K562 (cell line): ENCODE measurements at regions not wholly inside any gene's neighbourhood (a gene's known extent, or its start where the extent isn't known, plus 50 kb on each side); places are given as distances from the start of the nearest gene placed in this dataset.

Experiments used
- ATAC-seq: fragments of 200-7000 bp; cut with Tn5 transposase; 3 replicates; pipeline ENCODE4 v1.9.1; 2020; ENCODE audit warnings: moderate library complexity
- BruUV-seq: library from RNA; stranded (reverse); fragments of 400-500 nt; replicated peaks from 2 replicates; lab custom pipeline; 2021; lab: Mats Ljungman, UMichigan
- CTCF ChIA-PET: fragments of 300-600 bp; formaldehyde crosslinking; extraction: SDS; loops from one replicate; lab custom pipeline; 2021; ENCODE audit warnings: low intra/inter-chr PET ratio; lab: Yijun Ruan, JAX
- POLR2A ChIA-PET: fragments of 300-600, 350-650 bp; sonication (Branson Sonifier 250); formaldehyde crosslinking; extraction: SDS; loops from one replicate; lab custom pipeline; 2021; ENCODE audit warnings: antibody characterized with exemption, inconsistent platforms; lab: Yijun Ruan, JAX
- DNase-seq, 4 experiments: peaks; one replicate each; pipeline versions ENCODE4 v3.0.0 to v3.0.0-alpha.2; 2011 to 2018; ENCODE audit warnings: low spot score in 3 of 4, mixed read lengths in 3 of 4; ENCODE audit errors: extremely low read depth in 1 of 4
- FAIRE-seq: peaks from 2 replicates; lab custom pipeline; 2011; peaks lifted over from hg19 to GRCh38; lab: Jason Lieb, UNC
- H2AFZ ChIP-seq: 2 replicates; pipeline ENCODE4 v1.6.0; 2011; ENCODE audit warnings: low read depth, low read length, control low read depth, inconsistent platforms
- H3K27ac ChIP-seq: fragments of 200-600 bp; 3 replicates; pipeline ENCODE4 v1.8.0; 2011; ENCODE audit warnings: low read depth, mild to moderate bottlenecking, control low read depth, inconsistent platforms, low read length, moderate library complexity, mixed read lengths; ENCODE audit errors: extremely low read depth
- H3K27me3 ChIP-seq, 2 experiments: fragments of 300-600 bp in 1 of 2; 2 replicates in 1 of 2; 3 replicates in 1 of 2; pipeline versions ENCODE4 v1.6.0 to v1.8.0; 2011; ENCODE audit warnings: inconsistent platforms in 2 of 2, low read length in 2 of 2, mild to moderate bottlenecking in 1 of 2, mixed read lengths in 1 of 2, moderate library complexity in 1 of 2; ENCODE audit not compliant: control insufficient read depth in 2 of 2, insufficient read depth in 2 of 2
- H3K36me3 ChIP-seq: fragments of 300-600 bp; 3 replicates; pipeline ENCODE4 v1.8.0; 2011; ENCODE audit warnings: mild to moderate bottlenecking, low read length, inconsistent platforms; ENCODE audit not compliant: control insufficient read depth, insufficient read depth
- H3K4me1 ChIP-seq, 2 experiments: fragments of 200-600 bp in 1 of 2; replicated peaks in 1 of 2; 2 replicates in 1 of 2; 3 replicates in 1 of 2; pipeline versions ENCODE4 v1.5.1 to v1.8.0; 2011; ENCODE audit warnings: inconsistent platforms in 2 of 2, low read length in 2 of 2, mild to moderate bottlenecking in 1 of 2, mixed read lengths in 1 of 2, moderate library complexity in 1 of 2; ENCODE audit not compliant: control insufficient read depth in 2 of 2, insufficient read depth in 2 of 2
- H3K4me2 ChIP-seq: 2 replicates; pipeline ENCODE4 v1.6.1; 2011; ENCODE audit warnings: low read length, control low read depth, inconsistent platforms, mixed read lengths; ENCODE audit not compliant: insufficient read depth
- H3K4me3 ChIP-seq: fragments of 200-600 bp; sonication (generic), shearing (Covaris generic); 2 replicates; pipeline ENCODE4 v1.5.1; 2016; ENCODE audit warnings: control low read depth, inconsistent platforms
- H3K79me2 ChIP-seq: fragments of 200-600 bp; 3 replicates; pipeline ENCODE4 v1.8.0; 2011; ENCODE audit warnings: low read length, inconsistent platforms; ENCODE audit not compliant: control insufficient read depth, insufficient read depth
- H3K9ac ChIP-seq, 2 experiments: 2 replicates each; pipeline versions ENCODE4 v1.6.0 to v1.6.1; 2011; ENCODE audit warnings: low read depth in 2 of 2, low read length in 2 of 2, control low read depth in 1 of 2, inconsistent platforms in 1 of 2, mild to moderate bottlenecking in 1 of 2, mixed read lengths in 1 of 2; ENCODE audit not compliant: insufficient read depth in 1 of 2
- H3K9me1 ChIP-seq: one replicate; pipeline ENCODE4 v1.6.0; 2011; ENCODE audit warnings: inconsistent platforms, mild to moderate bottlenecking, low read length, moderate library complexity; ENCODE audit not compliant: control insufficient read depth, insufficient read depth
- H3K9me3 ChIP-seq: replicated peaks from 2 replicates; pipeline ENCODE4 v1.5.1; 2011; ENCODE audit warnings: low read depth, low read length, inconsistent platforms; ENCODE audit not compliant: control insufficient read depth, insufficient read depth
- H4K20me1 ChIP-seq: replicated peaks from 2 replicates; pipeline ENCODE4 v1.6.1; 2011; ENCODE audit warnings: low read length, inconsistent platforms, mixed read lengths; ENCODE audit not compliant: control insufficient read depth, insufficient read depth
- CREM ChIP-seq: IDR thresholded peaks from 2 replicates; pipeline ENCODE4 v1.6.1; 2014; ENCODE audit warnings: antibody characterized with exemption, low read depth
- JUN ChIP-seq, 2 experiments: sonication (generic) in 1 of 2; formaldehyde crosslinking in 1 of 2; IDR thresholded peaks; 2 replicates each; pipeline versions ENCODE4 v1.6.1 to v1.8.0; 2012 to 2022; ENCODE audit warnings: borderline replicate concordance in 2 of 2, mild to moderate bottlenecking in 2 of 2, improper control_type of control experiment in 1 of 2, low read depth in 1 of 2, low read length in 1 of 2, missing genetic modification reagents in 1 of 2
- MTA1 ChIP-seq: fragments of 450-650 bp; IDR thresholded peaks from 2 replicates; pipeline ENCODE4 v1.6.1; 2017; ENCODE audit warnings: borderline replicate concordance
- OTX1 ChIP-seq: fragments of 450-650 bp; formaldehyde crosslinking; IDR thresholded peaks from 2 replicates; pipeline ENCODE4 v1.4.0; 2022; ENCODE audit warnings: mild to moderate bottlenecking
- PHF8 ChIP-seq: fragments of 200-600 bp; sonication (generic); IDR thresholded peaks from 2 replicates; pipeline ENCODE4 v1.6.1; 2012; ENCODE audit warnings: mixed run types, mild to moderate bottlenecking, inconsistent platforms, low read length, moderate library complexity, borderline replicate concordance
- RBM25 ChIP-seq: fragments of 200-400 bp; formaldehyde crosslinking; IDR thresholded peaks from 2 replicates; pipeline ENCODE4 v1.6.1; 2018; ENCODE audit warnings: low read length, low read depth, moderate library complexity; ENCODE audit not compliant: severe bottlenecking
- SRSF7 ChIP-seq: fragments of 200-400 bp; formaldehyde crosslinking; optimal IDR thresholded peaks from 2 replicates; pipeline ENCODE3; 2017; ENCODE audit warnings: mild to moderate bottlenecking, low read depth, low read length
- ZNF197 ChIP-seq: fragments of 200-800 bp; sonication (Bioruptor generic); IDR thresholded peaks from 2 replicates; pipeline ENCODE4 v1.6.1; 2016; ENCODE audit warnings: low read depth, missing genetic modification characterization, missing compliant biosample characterization
- WGBS: fragments of 100-300 bp; shearing (Covaris generic); methylation state at CpG from one replicate; pipeline ENCODE4 v1.1.6; 2016; ENCODE audit warnings: low coverage, mixed read lengths; ENCODE audit not compliant: insufficient coverage; ENCODE audit errors: missing lambda C conversion rate; 5-methylcytosine and 5-hydroxymethylcytosine counted together
- in situ Hi-C: fragments of 300-500 bp; cut with MboI; formaldehyde crosslinking; loops from 4 replicates; pipeline ENCODE4 v1.15.0; 2018; ENCODE audit warnings: inconsistent platforms, mixed read lengths
- intact Hi-C: fragments of 100-400 bp; cut with micrococcal nuclease; formaldehyde crosslinking; loops from 2 replicates; pipeline ENCODE4 v1.14.2; 2022
- TF ChIP-seq, protein P1 (sequence below): fragments of 250-450 bp; sonication (Bioruptor Pico); IDR thresholded peaks from 2 replicates; pipeline ENCODE4 v1.8.0; 2022; ENCODE audit warnings: inconsistent platforms, mild to moderate bottlenecking, moderate library complexity, borderline replicate concordance
- TF ChIP-seq, protein P2 (sequence below), 2 experiments: fragments of 250-450 bp in 1 of 2; fragments of 450-650 bp in 1 of 2; sonication (Bioruptor Pico) in 1 of 2; IDR thresholded peaks; 2 replicates each; pipeline versions ENCODE4 v1.6.1 to v1.8.0; 2016 to 2021; ENCODE audit warnings: mild to moderate bottlenecking in 2 of 2, moderate library complexity in 2 of 2, missing compliant biosample characterization in 1 of 2, missing genetic modification characterization in 1 of 2
- TF ChIP-seq, protein P3 (sequence below), 2 experiments: IDR thresholded peaks; 2 replicates each; pipeline ENCODE4 v1.6.1; 2012; ENCODE audit warnings: improper control_type of control experiment in 2 of 2, low read depth in 2 of 2, low read length in 2 of 2, borderline replicate concordance in 1 of 2
- TF ChIP-seq, protein P4 (sequence below): fragments of 450-650 bp; IDR thresholded peaks from 2 replicates; pipeline ENCODE4 v1.6.1; 2016; ENCODE audit warnings: low read depth, mild to moderate bottlenecking, moderate library complexity
- TF ChIP-seq, protein P5 (sequence below), 2 experiments: fragments of 150-350 bp in 1 of 2; IDR thresholded peaks; 2 replicates each; pipeline ENCODE4 v1.6.1; 2012 to 2016; ENCODE audit warnings: low read depth in 2 of 2, low read length in 2 of 2, mild to moderate bottlenecking in 1 of 2, moderate library complexity in 1 of 2

DNA sequence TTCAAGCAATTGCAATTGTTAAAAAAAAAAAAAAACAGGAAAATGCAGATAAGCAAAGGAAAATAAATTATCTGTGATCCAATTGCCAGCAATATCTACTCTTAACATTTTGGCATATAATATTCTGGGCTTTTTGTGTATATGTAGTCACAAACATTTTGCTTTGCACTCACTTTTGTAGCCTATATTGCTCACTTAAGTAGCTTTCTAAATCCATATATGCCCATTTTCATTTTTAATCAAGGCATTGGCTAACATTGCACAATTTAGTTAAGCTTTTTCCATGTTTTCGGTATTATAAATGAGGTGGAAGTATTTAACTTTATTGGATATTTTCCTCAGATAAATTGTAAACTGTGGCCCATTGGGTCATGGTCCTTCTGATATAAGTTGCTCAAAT, 466.3 kb upstream of the ATP2B1 start:
- FAIRE-seq (no peak), ATAC-seq (no peak), DNase-seq (no peak)
- Histone ChIP-seq H2AFZ (no peak overlapping the region), H3K27me3 (no peaks in the 10 kb centered on the region), H3K9me1 (no peaks in the 10 kb centered on the region), H3K27ac (no peak overlapping the region), H3K9ac (no peak overlapping the region), H3K4me3 (no peak overlapping the region), H3K9me3 (no peaks in the 10 kb centered on the region), H3K79me2 (no peaks in the 10 kb centered on the region), H3K4me2 (no peak overlapping the region), H3K4me1 (no peaks in the 10 kb centered on the region), H4K20me1 (no peaks in the 10 kb centered on the region), H3K36me3 (no peaks in the 10 kb centered on the region)
- in situ Hi-C loops (no loop called here), intact Hi-C loops (no loop called here)
- no TSS peak for BruUV-seq
- WGBS, result 0% methylated on average over 1 of the region's 1 CpG
- ChIA-PET CTCF (no interaction called here), POLR2A (no interaction called here)
- TF ChIP-seq, protein P1, sequence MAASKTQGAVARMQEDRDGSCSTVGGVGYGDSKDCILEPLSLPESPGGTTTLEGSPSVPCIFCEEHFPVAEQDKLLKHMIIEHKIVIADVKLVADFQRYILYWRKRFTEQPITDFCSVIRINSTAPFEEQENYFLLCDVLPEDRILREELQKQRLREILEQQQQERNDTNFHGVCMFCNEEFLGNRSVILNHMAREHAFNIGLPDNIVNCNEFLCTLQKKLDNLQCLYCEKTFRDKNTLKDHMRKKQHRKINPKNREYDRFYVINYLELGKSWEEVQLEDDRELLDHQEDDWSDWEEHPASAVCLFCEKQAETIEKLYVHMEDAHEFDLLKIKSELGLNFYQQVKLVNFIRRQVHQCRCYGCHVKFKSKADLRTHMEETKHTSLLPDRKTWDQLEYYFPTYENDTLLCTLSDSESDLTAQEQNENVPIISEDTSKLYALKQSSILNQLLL (CRISPR knock-in tag), result no peak
- TF ChIP-seq, protein P2, sequence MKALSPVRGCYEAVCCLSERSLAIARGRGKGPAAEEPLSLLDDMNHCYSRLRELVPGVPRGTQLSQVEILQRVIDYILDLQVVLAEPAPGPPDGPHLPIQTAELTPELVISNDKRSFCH (CRISPR knock-in tag; IDR thresholded peaks at IDR 0.05), result no peak
- TF ChIP-seq, protein P2 (tag; IDR thresholded peaks at IDR 0.05), result no peak
- TF ChIP-seq CREM (no peak), ZNF197 (CRISPR knock-in tag) (no peak), OTX1 (CRISPR knock-in tag) (no peak), MTA1 (no peak), JUN (IDR thresholded peaks at IDR 0.05; ENCODE audit: borderline replicate concordance, low read depth, low read length) (no peak), JUN (CRISPR knock-in tag; IDR thresholded peaks at IDR 0.05; ENCODE audit: borderline replicate concordance) (no peak), PHF8 (no peak), SRSF7 (no peak), RBM25 (no peak)
- TF ChIP-seq, protein P3, sequence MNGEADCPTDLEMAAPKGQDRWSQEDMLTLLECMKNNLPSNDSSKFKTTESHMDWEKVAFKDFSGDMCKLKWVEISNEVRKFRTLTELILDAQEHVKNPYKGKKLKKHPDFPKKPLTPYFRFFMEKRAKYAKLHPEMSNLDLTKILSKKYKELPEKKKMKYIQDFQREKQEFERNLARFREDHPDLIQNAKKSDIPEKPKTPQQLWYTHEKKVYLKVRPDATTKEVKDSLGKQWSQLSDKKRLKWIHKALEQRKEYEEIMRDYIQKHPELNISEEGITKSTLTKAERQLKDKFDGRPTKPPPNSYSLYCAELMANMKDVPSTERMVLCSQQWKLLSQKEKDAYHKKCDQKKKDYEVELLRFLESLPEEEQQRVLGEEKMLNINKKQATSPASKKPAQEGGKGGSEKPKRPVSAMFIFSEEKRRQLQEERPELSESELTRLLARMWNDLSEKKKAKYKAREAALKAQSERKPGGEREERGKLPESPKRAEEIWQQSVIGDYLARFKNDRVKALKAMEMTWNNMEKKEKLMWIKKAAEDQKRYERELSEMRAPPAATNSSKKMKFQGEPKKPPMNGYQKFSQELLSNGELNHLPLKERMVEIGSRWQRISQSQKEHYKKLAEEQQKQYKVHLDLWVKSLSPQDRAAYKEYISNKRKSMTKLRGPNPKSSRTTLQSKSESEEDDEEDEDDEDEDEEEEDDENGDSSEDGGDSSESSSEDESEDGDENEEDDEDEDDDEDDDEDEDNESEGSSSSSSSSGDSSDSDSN (IDR thresholded peaks at IDR 0.05; ENCODE audit: borderline replicate concordance in 1 of 2, low read depth in 2 of 2, low read length in 2 of 2), result no peak
- TF ChIP-seq, protein P4, sequence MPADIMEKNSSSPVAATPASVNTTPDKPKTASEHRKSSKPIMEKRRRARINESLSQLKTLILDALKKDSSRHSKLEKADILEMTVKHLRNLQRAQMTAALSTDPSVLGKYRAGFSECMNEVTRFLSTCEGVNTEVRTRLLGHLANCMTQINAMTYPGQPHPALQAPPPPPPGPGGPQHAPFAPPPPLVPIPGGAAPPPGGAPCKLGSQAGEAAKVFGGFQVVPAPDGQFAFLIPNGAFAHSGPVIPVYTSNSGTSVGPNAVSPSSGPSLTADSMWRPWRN, result no peak
- TF ChIP-seq, protein P5, sequence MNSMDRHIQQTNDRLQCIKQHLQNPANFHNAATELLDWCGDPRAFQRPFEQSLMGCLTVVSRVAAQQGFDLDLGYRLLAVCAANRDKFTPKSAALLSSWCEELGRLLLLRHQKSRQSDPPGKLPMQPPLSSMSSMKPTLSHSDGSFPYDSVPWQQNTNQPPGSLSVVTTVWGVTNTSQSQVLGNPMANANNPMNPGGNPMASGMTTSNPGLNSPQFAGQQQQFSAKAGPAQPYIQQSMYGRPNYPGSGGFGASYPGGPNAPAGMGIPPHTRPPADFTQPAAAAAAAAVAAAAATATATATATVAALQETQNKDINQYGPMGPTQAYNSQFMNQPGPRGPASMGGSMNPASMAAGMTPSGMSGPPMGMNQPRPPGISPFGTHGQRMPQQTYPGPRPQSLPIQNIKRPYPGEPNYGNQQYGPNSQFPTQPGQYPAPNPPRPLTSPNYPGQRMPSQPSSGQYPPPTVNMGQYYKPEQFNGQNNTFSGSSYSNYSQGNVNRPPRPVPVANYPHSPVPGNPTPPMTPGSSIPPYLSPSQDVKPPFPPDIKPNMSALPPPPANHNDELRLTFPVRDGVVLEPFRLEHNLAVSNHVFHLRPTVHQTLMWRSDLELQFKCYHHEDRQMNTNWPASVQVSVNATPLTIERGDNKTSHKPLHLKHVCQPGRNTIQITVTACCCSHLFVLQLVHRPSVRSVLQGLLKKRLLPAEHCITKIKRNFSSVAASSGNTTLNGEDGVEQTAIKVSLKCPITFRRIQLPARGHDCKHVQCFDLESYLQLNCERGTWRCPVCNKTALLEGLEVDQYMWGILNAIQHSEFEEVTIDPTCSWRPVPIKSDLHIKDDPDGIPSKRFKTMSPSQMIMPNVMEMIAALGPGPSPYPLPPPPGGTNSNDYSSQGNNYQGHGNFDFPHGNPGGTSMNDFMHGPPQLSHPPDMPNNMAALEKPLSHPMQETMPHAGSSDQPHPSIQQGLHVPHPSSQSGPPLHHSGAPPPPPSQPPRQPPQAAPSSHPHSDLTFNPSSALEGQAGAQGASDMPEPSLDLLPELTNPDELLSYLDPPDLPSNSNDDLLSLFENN (IDR thresholded peaks at IDR 0.05; ENCODE audit: low read depth in 2 of 2, low read length in 2 of 2), result no peak
